Mesenchymal stem cell (in vitro differentiated cells and primary cell): ENCODE measurements at regions not wholly inside any gene's neighbourhood (a gene's known extent, or its start where the extent isn't known, plus 50 kb on each side); places are given as distances from the start of the nearest gene placed in this dataset.

Source experiments
- DNase-seq: peaks from one replicate; pipeline ENCODE4 v3.0.0-alpha.2; 2013
- H2AFZ ChIP-seq: one replicate; pipeline ENCODE4 v1.6.1; 2013; ENCODE audit warnings: low read depth, mild to moderate bottlenecking, control low read depth, inconsistent platforms, low read length, moderate library complexity
- H2AK5ac ChIP-seq: 2 replicates; pipeline ENCODE4 v1.6.1; 2013; ENCODE audit warnings: low read length, moderate library complexity, mild to moderate bottlenecking, inconsistent platforms; ENCODE audit not compliant: severe bottlenecking
- H2BK120ac ChIP-seq: one replicate; pipeline ENCODE4 v1.6.1; 2013; ENCODE audit warnings: low read depth, mild to moderate bottlenecking, inconsistent platforms, low read length, moderate library complexity
- H2BK12ac ChIP-seq, 2 experiments: one replicate each; pipeline ENCODE4 v1.6.1; 2013; ENCODE audit warnings: inconsistent platforms in 2 of 2, low read length in 2 of 2, mild to moderate bottlenecking in 2 of 2, moderate library complexity in 2 of 2, control low read depth in 1 of 2
- H2BK15ac ChIP-seq: one replicate; pipeline ENCODE4 v1.6.1; 2013; ENCODE audit warnings: mild to moderate bottlenecking, low read depth, inconsistent platforms; ENCODE audit not compliant: poor library complexity, severe bottlenecking
- H2BK5ac ChIP-seq: 2 replicates; pipeline ENCODE4 v1.6.1; 2013; ENCODE audit warnings: low read depth, mild to moderate bottlenecking, low read length, control low read depth, inconsistent platforms; ENCODE audit not compliant: poor library complexity, severe bottlenecking
- H3K14ac ChIP-seq, 2 experiments: one replicate each; pipeline ENCODE4 v1.6.1; 2013; ENCODE audit warnings: inconsistent platforms in 2 of 2, low read length in 2 of 2, control low read depth in 1 of 2, mild to moderate bottlenecking in 1 of 2, moderate library complexity in 1 of 2
- H3K18ac ChIP-seq, 2 experiments: one replicate each; pipeline ENCODE4 v1.6.1; 2013; ENCODE audit warnings: inconsistent platforms in 2 of 2, low read length in 2 of 2, control low read depth in 1 of 2, low read depth in 1 of 2, mild to moderate bottlenecking in 1 of 2
- H3K23ac ChIP-seq, 2 experiments: one replicate each; pipeline ENCODE4 v1.6.1; 2013; ENCODE audit warnings: inconsistent platforms in 2 of 2, low read length in 2 of 2, mild to moderate bottlenecking in 2 of 2, moderate library complexity in 2 of 2, control low read depth in 1 of 2
- H3K27ac ChIP-seq: 2 replicates; pipeline ENCODE4 v1.5.1; 2013; ENCODE audit warnings: mild to moderate bottlenecking, moderate library complexity, low read length, control low read depth, inconsistent platforms; ENCODE audit not compliant: poor library complexity, severe bottlenecking
- H3K27me3 ChIP-seq, 2 experiments: 2 replicates each; pipeline versions ENCODE4 v1.6.1 to v1.7.0; 2013; ENCODE audit warnings: low read length in 2 of 2, mild to moderate bottlenecking in 2 of 2, moderate library complexity in 2 of 2, control low read depth in 1 of 2, inconsistent platforms in 1 of 2; ENCODE audit not compliant: control insufficient read depth in 1 of 2, insufficient read depth in 1 of 2
- H3K36me3 ChIP-seq, 2 experiments: 2 replicates each; pipeline versions ENCODE4 v1.6.1 to v1.7.0; 2013; ENCODE audit warnings: low read length in 2 of 2, control low read depth in 1 of 2, inconsistent platforms in 1 of 2, low read depth in 1 of 2, mild to moderate bottlenecking in 1 of 2; ENCODE audit not compliant: insufficient read depth in 2 of 2, control insufficient read depth in 1 of 2
- H3K4ac ChIP-seq, 2 experiments: one replicate each; pipeline ENCODE4 v1.6.1; 2013; ENCODE audit warnings: inconsistent platforms in 2 of 2, low read length in 2 of 2, mild to moderate bottlenecking in 2 of 2, moderate library complexity in 2 of 2, control low read depth in 1 of 2, low read depth in 1 of 2
- H3K4me1 ChIP-seq: 2 replicates; pipeline ENCODE4 v1.6.1; 2013; ENCODE audit warnings: low read depth, low read length, control low read depth; ENCODE audit not compliant: control insufficient read depth, insufficient read depth
- H3K4me2 ChIP-seq: 2 replicates; pipeline ENCODE4 v1.6.1; 2013; ENCODE audit warnings: low read length, mild to moderate bottlenecking, inconsistent platforms; ENCODE audit not compliant: poor library complexity, severe bottlenecking
- H3K4me3 ChIP-seq, 2 experiments: 2 replicates each; pipeline versions ENCODE4 v1.5.1 to v1.7.0; 2013; ENCODE audit warnings: low read length in 2 of 2, mild to moderate bottlenecking in 2 of 2, control low read depth in 1 of 2, low read depth in 1 of 2; ENCODE audit not compliant: insufficient read depth in 1 of 2
- H3K79me1 ChIP-seq: replicated peaks from 2 replicates; pipeline ENCODE4 v1.6.1; 2013; ENCODE audit warnings: mild to moderate bottlenecking, control low read depth, low read length, inconsistent platforms; ENCODE audit not compliant: poor library complexity, severe bottlenecking
- H3K9ac ChIP-seq: 2 replicates; pipeline ENCODE4 v1.7.0; 2013; ENCODE audit warnings: mild to moderate bottlenecking, low read length, moderate library complexity
- H3K9me3 ChIP-seq: 2 replicates; pipeline ENCODE4 v1.7.0; 2013; ENCODE audit warnings: mild to moderate bottlenecking, low read length; ENCODE audit not compliant: control insufficient read depth
- H4K8ac ChIP-seq: one replicate; pipeline ENCODE4 v1.6.1; 2013; ENCODE audit warnings: inconsistent platforms, mild to moderate bottlenecking, low read length, moderate library complexity
- H4K91ac ChIP-seq: one replicate; pipeline ENCODE4 v1.6.1; 2013; ENCODE audit warnings: mild to moderate bottlenecking, low read length, inconsistent platforms
- WGBS: methylation state at CpG from one replicate; pipeline ENCODE4 v1.1.7; 2013; ENCODE audit warnings: mixed read lengths; 5-methylcytosine and 5-hydroxymethylcytosine counted together

GRCh38 chr19:23519031-23519430 lies 123.8 kb upstream of the ZNF91 start:
- Histone ChIP-seq H3K79me1 (no peaks in the 10 kb centered on the region), H2BK15ac (no peak overlapping the region), H3K4me1 (no peaks in the 10 kb centered on the region), H3K9ac (no peak overlapping the region), H3K23ac (no peak overlapping the region), H3K27me3 (no peaks in the 10 kb centered on the region), H3K18ac (no peak overlapping the region), H3K36me3 (no peaks in the 10 kb centered on the region), H2BK5ac (no peak overlapping the region), H2BK120ac (no peak overlapping the region), H3K9me3 (peaks cover 58% of the 10 kb centered on the region), H4K91ac (no peak overlapping the region), H3K4ac (no peak overlapping the region), H2AFZ (no peak overlapping the region), H3K4me2 (no peak overlapping the region), H2AK5ac (no peak overlapping the region), H2BK12ac (no peak overlapping the region), H3K4me3 (no peak overlapping the region), H4K8ac (no peak overlapping the region), H3K27ac (no peak overlapping the region), H3K14ac (no peak overlapping the region)
- DNase-seq: no peak
- WGBS: 35% methylated on average over 1 of the region's 1 CpG

DNA sequence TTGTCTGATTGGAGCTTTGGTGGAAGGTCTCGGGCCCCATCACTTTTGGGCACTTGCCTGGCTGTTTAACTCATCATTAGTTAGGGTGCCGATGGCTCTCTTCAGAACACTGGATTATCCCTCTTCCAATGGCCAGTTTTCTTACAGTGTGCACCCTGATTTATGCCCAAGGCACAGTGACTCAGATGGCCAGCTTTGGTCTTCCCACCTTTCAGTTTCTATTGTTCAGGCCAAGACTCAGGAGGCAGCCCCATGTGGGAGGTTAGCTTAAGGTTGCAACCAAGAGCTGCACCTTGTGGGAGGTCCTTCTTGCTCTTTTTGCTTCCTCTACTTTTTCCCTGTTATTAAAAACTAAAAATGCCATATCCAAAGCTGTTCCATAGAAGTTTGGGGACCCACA lies 121.0 kb upstream of the ZNF91 start:
- Histone ChIP-seq H3K36me3 (no peaks in the 10 kb centered on the region), H3K79me1 (no peaks in the 10 kb centered on the region), H3K4me3 (no peak overlapping the region), H3K4ac (no peak overlapping the region), H2AFZ (no peak overlapping the region), H3K27me3 (no peaks in the 10 kb centered on the region), H3K18ac (no peak overlapping the region), H2BK5ac (no peak overlapping the region), H3K4me1 (no peaks in the 10 kb centered on the region), H2BK15ac (no peak overlapping the region), H4K91ac (no peak overlapping the region), H3K4me2 (no peak overlapping the region), H2BK12ac (no peak overlapping the region), H4K8ac (no peak overlapping the region), H2AK5ac (no peak overlapping the region), H2BK120ac (no peak overlapping the region), H3K9me3 (peaks cover 63% of the 10 kb centered on the region), H3K14ac (no peak overlapping the region), H3K27ac (no peak overlapping the region), H3K9ac (no peak overlapping the region), H3K23ac (no peak overlapping the region)
- WGBS: 43% methylated on average over 2 of the region's 2 CpGs
- DNase-seq: no peak

DNA sequence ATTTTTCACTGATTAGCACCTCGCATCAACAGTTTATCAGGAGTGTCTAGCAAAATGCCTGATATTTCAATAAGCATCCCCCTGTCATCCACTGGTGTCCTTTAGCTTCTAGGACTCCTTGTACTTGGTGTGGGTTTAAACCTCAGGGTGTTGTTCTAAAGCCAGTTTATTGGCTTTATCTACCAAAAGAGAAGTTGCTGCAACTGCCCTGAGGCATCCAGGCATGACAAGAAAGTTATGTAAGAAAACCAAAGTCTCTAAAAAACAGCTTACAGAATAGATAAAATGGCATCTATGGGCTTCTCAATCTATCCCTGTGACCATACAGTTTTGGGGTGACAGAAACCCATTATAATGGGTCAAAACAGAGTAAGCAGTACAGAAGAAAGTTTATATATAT lies 120.3 kb upstream of the ZNF91 start:
- H4K8ac ChIP-seq: no peak overlapping the region
- no peak overlapping the region for H2AK5ac ChIP-seq
- no peak overlapping the region for H2BK5ac ChIP-seq
- DNase-seq: no peak
- peaks cover 65% of the 10 kb centered on the region for H3K9me3 ChIP-seq
- no peak overlapping the region for H3K9ac ChIP-seq
- H3K27ac ChIP-seq: no peak overlapping the region
- H3K4me3 ChIP-seq: no peak overlapping the region
- H2BK120ac ChIP-seq: no peak overlapping the region
- H3K79me1 ChIP-seq: no peaks in the 10 kb centered on the region
- no peak overlapping the region for H2BK12ac ChIP-seq
- no peak overlapping the region for H3K4ac ChIP-seq
- 71% methylated on average over 1 of the region's 1 CpG for WGBS
- H3K14ac ChIP-seq: no peak overlapping the region
- H3K27me3 ChIP-seq: no peaks in the 10 kb centered on the region
- H3K23ac ChIP-seq: no peak overlapping the region
- H3K18ac ChIP-seq: no peak overlapping the region
- no peaks in the 10 kb centered on the region for H3K4me1 ChIP-seq
- H4K91ac ChIP-seq: no peak overlapping the region
- H2BK15ac ChIP-seq: no peak overlapping the region
- no peaks in the 10 kb centered on the region for H3K36me3 ChIP-seq
- H3K4me2 ChIP-seq: no peak overlapping the region
- no peak overlapping the region for H2AFZ ChIP-seq

DNA sequence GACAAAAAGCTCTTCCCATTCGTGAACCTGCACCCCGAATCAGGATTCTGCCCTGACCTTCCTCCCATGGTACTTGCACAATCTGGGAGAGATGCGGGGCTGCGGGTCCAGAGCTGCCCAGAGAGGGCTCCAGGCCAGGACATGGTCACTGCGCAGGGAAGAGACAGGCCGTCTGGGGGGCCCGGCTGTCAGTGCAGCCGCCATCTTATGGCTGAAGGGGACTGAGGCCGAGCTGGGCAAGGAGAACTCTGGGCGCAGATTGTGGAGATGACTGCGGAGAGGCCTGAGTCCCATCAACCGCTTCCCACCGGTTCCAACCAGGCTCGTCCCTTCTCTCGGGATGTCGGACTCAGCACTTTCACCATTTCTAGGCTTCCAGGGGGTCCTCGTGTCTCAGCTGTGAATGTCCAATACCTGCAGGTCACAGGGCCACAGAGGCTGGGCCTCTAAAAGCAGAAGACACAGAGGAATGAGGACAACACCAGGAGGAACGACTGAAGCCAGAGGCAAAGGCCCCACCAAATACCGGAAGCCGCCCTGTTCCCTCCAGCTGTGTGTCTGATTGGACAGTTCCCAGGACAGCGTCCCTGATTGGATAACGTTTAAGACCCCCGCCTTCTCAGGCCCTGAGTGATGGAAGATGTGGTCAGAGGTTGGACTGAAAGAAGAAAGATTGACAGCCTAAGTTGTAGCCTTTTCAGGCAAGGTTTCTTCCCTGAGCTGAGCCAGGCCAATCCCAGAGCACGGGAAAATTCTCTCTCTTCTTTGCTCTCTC lies 117.1 kb upstream of the ZNF91 start:
- H4K8ac ChIP-seq: no peak overlapping the region

More for the DNA sequence above, 117.1 kb upstream of the ZNF91 start:
- H2BK5ac ChIP-seq: no peak overlapping the region
- H3K36me3 ChIP-seq: no peaks in the 10 kb centered on the region
- H3K4me2 ChIP-seq: no peak overlapping the region
- no peak overlapping the region for H2AFZ ChIP-seq
- H3K27ac ChIP-seq: no peak overlapping the region
- no peak overlapping the region for H3K14ac ChIP-seq
- no peaks in the 10 kb centered on the region for H3K27me3 ChIP-seq
- H3K4me3 ChIP-seq: no peak overlapping the region
- H4K91ac ChIP-seq: no peak overlapping the region
- no peaks in the 10 kb centered on the region for H3K79me1 ChIP-seq
- no peak overlapping the region for H3K9ac ChIP-seq
- H2BK12ac ChIP-seq: no peak overlapping the region
- no peak overlapping the region for H3K23ac ChIP-seq
- H2AK5ac ChIP-seq: no peak overlapping the region
- no peak for DNase-seq
- no peak overlapping the region for H2BK120ac ChIP-seq
- no peak overlapping the region for H3K4ac ChIP-seq
- peaks cover 54% of the 10 kb centered on the region for H3K9me3 ChIP-seq
- H3K18ac ChIP-seq: no peak overlapping the region
- no peaks in the 10 kb centered on the region for H3K4me1 ChIP-seq
- H2BK15ac ChIP-seq: no peak overlapping the region
- 79% methylated on average over 24 of the region's 24 CpGs for WGBS
